ENCODE measurements at regions not wholly inside any gene's neighbourhood (a gene's known extent, or its start where the extent isn't known, plus 50 kb on each side); places are given as distances from the start of the nearest gene placed in this dataset.

DNA sequence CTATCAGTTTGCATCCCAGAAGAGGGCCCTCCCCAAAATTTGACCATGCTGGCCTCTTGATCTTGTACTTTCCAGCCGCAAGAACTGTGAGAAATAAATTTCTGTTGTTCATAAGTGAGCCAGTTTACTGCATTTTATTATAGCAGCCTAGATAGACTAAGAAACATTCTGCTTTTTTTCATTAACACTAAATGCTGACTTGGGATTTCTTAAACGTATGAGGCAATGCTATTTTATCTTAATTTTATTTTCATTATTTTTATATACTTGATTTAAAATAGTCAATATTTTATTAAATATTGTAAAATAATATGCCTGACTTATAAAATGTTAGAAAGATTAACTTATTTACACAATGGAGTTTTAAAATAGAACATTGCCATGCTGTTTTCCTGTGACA, 341.8 kb upstream of the CNTNAP2 start:
- Histone ChIP-seq H3K27me3 (ENCODE audit: low read depth, low read length) (no peaks in the 10 kb centered on the region), H3K9ac (ENCODE audit: low read length) (no peak overlapping the region), H3K4me3 (ENCODE audit: low read length) (no peak overlapping the region), H3K36me3 (replicated peaks; ENCODE audit: low read depth, low read length) (no peaks in the 10 kb centered on the region), H3K4me1 (ENCODE audit: low read length) (no peaks in the 10 kb centered on the region), H3K9me3 (ENCODE audit: insufficient read depth, low read length) (no peaks in the 10 kb centered on the region), H3K27ac (ENCODE audit: low read length) (no peak overlapping the region), H2AFZ (ENCODE audit: low read depth, low read length) (no peak overlapping the region), H3K79me2 (ENCODE audit: low read length) (no peaks in the 10 kb centered on the region), H3K4me2 (ENCODE audit: low read length) (no peak overlapping the region), H4K20me1 (ENCODE audit: insufficient read depth, low read length) (no peaks in the 10 kb centered on the region)
- TF ChIP-seq, protein P1, sequence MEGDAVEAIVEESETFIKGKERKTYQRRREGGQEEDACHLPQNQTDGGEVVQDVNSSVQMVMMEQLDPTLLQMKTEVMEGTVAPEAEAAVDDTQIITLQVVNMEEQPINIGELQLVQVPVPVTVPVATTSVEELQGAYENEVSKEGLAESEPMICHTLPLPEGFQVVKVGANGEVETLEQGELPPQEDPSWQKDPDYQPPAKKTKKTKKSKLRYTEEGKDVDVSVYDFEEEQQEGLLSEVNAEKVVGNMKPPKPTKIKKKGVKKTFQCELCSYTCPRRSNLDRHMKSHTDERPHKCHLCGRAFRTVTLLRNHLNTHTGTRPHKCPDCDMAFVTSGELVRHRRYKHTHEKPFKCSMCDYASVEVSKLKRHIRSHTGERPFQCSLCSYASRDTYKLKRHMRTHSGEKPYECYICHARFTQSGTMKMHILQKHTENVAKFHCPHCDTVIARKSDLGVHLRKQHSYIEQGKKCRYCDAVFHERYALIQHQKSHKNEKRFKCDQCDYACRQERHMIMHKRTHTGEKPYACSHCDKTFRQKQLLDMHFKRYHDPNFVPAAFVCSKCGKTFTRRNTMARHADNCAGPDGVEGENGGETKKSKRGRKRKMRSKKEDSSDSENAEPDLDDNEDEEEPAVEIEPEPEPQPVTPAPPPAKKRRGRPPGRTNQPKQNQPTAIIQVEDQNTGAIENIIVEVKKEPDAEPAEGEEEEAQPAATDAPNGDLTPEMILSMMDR (IDR thresholded peaks at IDR 0.05; ENCODE audit: low read depth, low read length), result no peak
- TF ChIP-seq EZH2phosphoT487 (IDR thresholded peaks at IDR 0.05; ENCODE audit: low read depth), result no peak

DNA sequence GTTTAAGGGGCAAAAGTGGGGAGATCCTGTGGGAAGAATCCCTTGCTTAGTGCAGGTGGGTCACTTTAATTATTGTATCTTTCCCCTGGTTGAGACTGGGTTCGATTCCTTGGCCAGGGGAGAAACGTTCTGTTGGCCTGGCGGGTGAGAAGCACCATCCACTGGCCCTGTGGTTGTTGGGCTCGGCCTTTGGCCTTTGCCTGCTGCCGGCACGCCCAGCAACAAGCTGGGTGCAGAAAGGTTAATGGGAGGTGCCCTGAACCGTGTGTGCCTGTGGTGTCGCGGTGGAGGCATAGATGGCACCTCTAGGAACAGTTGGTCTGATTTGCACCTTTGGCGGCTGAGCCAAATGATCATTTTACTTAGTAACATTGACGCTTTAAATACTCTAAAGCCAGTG, 363.6 kb upstream of the CNTNAP2 start:
- Histone ChIP-seq H3K4me2 (ENCODE audit: low read length) (no peak overlapping the region), H3K79me2 (ENCODE audit: low read length) (no peaks in the 10 kb centered on the region), H3K4me1 (ENCODE audit: low read length) (no peaks in the 10 kb centered on the region), H2AFZ (ENCODE audit: low read depth, low read length) (no peak overlapping the region), H3K4me3 (ENCODE audit: low read length) (no peak overlapping the region), H3K9ac (ENCODE audit: low read length) (no peak overlapping the region), H3K9me3 (ENCODE audit: insufficient read depth, low read length) (no peaks in the 10 kb centered on the region), H4K20me1 (ENCODE audit: insufficient read depth, low read length) (no peaks in the 10 kb centered on the region), H3K27me3 (ENCODE audit: low read depth, low read length) (no peaks in the 10 kb centered on the region), H3K36me3 (replicated peaks; ENCODE audit: low read depth, low read length) (no peaks in the 10 kb centered on the region), H3K27ac (ENCODE audit: low read length) (no peak overlapping the region)
- TF ChIP-seq, protein P1 (IDR thresholded peaks at IDR 0.05; ENCODE audit: low read depth, low read length), result no peak
- no peak for TF ChIP-seq EZH2phosphoT487 (IDR thresholded peaks at IDR 0.05; ENCODE audit: low read depth)

DNA sequence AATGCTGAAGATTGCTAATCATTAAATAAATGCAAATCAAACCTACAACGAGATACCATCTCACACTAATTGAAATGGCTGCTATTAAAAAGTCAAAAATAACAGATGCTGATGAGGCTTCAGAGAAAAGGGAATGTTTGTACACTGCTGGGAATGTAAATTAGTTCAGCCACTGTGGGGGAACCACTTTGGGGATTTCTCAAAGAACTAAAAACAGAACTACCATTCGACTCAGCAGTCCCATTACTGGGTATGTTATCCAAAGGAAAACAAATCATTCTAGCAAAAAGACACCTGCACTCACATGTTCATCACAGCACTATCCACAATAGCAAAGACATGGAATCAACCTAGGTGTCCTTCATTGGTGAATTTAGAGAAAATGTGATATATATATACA, 379.0 kb upstream of the CNTNAP2 start:
- H3K27ac ChIP-seq (ENCODE audit: low read length), result no peak overlapping the region
- no peaks in the 10 kb centered on the region for H3K36me3 ChIP-seq (replicated peaks; ENCODE audit: low read depth, low read length)
- no peaks in the 10 kb centered on the region for H3K79me2 ChIP-seq (ENCODE audit: low read length)
- no peak overlapping the region; the same call in 1 of the 2 replicates for H3K4me2 ChIP-seq (ENCODE audit: low read length)
- TF ChIP-seq, protein P1 (IDR thresholded peaks at IDR 0.05; ENCODE audit: low read depth, low read length), result no peak
- no peak for TF ChIP-seq EZH2phosphoT487 (IDR thresholded peaks at IDR 0.05; ENCODE audit: low read depth)
- H4K20me1 ChIP-seq (ENCODE audit: insufficient read depth, low read length), result no peaks in the 10 kb centered on the region
- H3K4me3 ChIP-seq (ENCODE audit: low read length), result no peak overlapping the region
- H2AFZ ChIP-seq (ENCODE audit: low read depth, low read length), result no peak overlapping the region
- H3K27me3 ChIP-seq (ENCODE audit: low read depth, low read length), result no peaks in the 10 kb centered on the region
- H3K9ac ChIP-seq (ENCODE audit: low read length), result no peak overlapping the region
- H3K4me1 ChIP-seq (ENCODE audit: low read length), result peaks cover 6% of the 10 kb centered on the region; the same call in 1 of the 2 replicates
- H3K9me3 ChIP-seq (ENCODE audit: insufficient read depth, low read length), result no peaks in the 10 kb centered on the region

DNA sequence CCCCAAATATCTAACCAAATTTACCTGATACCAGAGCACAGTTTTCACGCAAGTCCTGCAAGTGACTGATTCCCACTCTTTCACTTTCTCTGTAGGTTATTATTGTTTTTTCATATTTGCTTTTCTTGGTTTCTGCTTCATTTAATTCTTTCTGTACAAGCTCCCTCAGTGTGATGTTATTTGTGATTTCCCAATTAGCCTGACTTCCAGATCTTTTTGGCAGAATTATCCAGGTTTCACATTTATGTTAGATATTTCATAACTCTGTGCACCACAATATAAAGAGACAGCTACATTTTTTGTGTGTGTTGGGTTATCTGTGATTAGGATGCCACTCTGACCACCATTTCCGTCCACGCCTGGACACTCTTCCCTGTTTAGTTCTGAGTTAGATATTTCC, 381.5 kb upstream of the CNTNAP2 start:
- Histone ChIP-seq H3K4me1 (ENCODE audit: low read length) (peaks cover 9% of the 10 kb centered on the region), H3K27ac (ENCODE audit: low read length) (no peak overlapping the region), H4K20me1 (ENCODE audit: insufficient read depth, low read length) (no peaks in the 10 kb centered on the region), H3K36me3 (replicated peaks; ENCODE audit: low read depth, low read length) (no peaks in the 10 kb centered on the region), H2AFZ (ENCODE audit: low read depth, low read length) (no peak overlapping the region), H3K4me3 (ENCODE audit: low read length) (no peak overlapping the region), H3K27me3 (ENCODE audit: low read depth, low read length) (no peaks in the 10 kb centered on the region), H3K9ac (ENCODE audit: low read length) (no peak overlapping the region), H3K4me2 (ENCODE audit: low read length) (no peak overlapping the region), H3K79me2 (ENCODE audit: low read length) (no peaks in the 10 kb centered on the region), H3K9me3 (ENCODE audit: insufficient read depth, low read length) (no peaks in the 10 kb centered on the region)
- TF ChIP-seq, protein P1 (IDR thresholded peaks at IDR 0.05; ENCODE audit: low read depth, low read length), result no peak
- TF ChIP-seq EZH2phosphoT487 (IDR thresholded peaks at IDR 0.05; ENCODE audit: low read depth), result no peak
